Esophagus squamous epithelium (tissue), 5 donors: ENCODE measurements at regions not wholly inside any gene's neighbourhood (a gene's known extent, or its start where the extent isn't known, plus 50 kb on each side); places are given as distances from the start of the nearest gene placed in this dataset.

Source experiments
- DNase-seq: peaks from one replicate; lab custom pipeline; 2025; lab: John Stamatoyannopoulos, UW
- H3K27ac ChIP-seq, 4 donors: fragments of 200-600 bp; sonication (generic); one replicate each; pipeline ENCODE4 v1.5.1; 2016 to 2019; ENCODE audit warnings: mild to moderate bottlenecking in 1 of 4
- H3K27me3 ChIP-seq, 4 donors: fragments of 200-600 bp; sonication (generic); 1 replicate in 3 of 4; 2 replicates in 1 of 4; pipeline versions ENCODE4 v1.5.1 to v1.6.0; 2017 to 2021; ENCODE audit warnings: antibody characterized with exemption in 1 of 4
- H3K36me3 ChIP-seq, 3 donors: fragments of 200-600 bp; sonication (generic); one replicate each; pipeline ENCODE4 v1.5.1; 2016 to 2019
- H3K4me1 ChIP-seq, 3 donors: fragments of 200-600 bp; sonication (generic); one replicate each; pipeline ENCODE4 v1.5.1; 2017 to 2019
- H3K4me3 ChIP-seq, 4 donors: fragments of 200-600 bp; sonication (generic); 1 replicate in 3 of 4; 2 replicates in 1 of 4; pipeline ENCODE4 v1.5.1; 2016 to 2019; ENCODE audit warnings: mild to moderate bottlenecking in 2 of 4, moderate library complexity in 1 of 4
- H3K9me3 ChIP-seq, 3 donors: fragments of 200-600 bp; sonication (generic); one replicate each; pipeline ENCODE4 v1.5.1; 2016 to 2019
- POLR2A ChIP-seq, 4 donors: fragments of 450-650 bp; IDR thresholded peaks; one replicate each; pipeline ENCODE4 v1.6.1; 2017; ENCODE audit warnings: antibody characterized with exemption in 4 of 4, mild to moderate bottlenecking in 4 of 4, moderate library complexity in 3 of 4
- WGBS, 2 donors: methylation state at CpG; one replicate each; pipeline ENCODE4 v1.1.5; 2018; 5-methylcytosine and 5-hydroxymethylcytosine counted together
- intact Hi-C: fragments of 100-400 bp; cut with DNase I; formaldehyde crosslinking; loops from one replicate; pipeline ENCODE4 v1.15.0; 2022
- TF ChIP-seq, protein P1 (sequence below), 6 experiments: fragments of 450-650 bp in 4 of 6; fragments of 200-600 bp in 2 of 6; sonication (generic) in 2 of 6; IDR thresholded peaks; one replicate each; pipeline ENCODE4 v1.5.1; 2016 to 2019; ENCODE audit warnings: antibody characterized with exemption in 6 of 6, mild to moderate bottlenecking in 4 of 6, moderate library complexity in 4 of 6
- donor health status: DM: yes; HTN: yes; CAD: no.

DNA sequence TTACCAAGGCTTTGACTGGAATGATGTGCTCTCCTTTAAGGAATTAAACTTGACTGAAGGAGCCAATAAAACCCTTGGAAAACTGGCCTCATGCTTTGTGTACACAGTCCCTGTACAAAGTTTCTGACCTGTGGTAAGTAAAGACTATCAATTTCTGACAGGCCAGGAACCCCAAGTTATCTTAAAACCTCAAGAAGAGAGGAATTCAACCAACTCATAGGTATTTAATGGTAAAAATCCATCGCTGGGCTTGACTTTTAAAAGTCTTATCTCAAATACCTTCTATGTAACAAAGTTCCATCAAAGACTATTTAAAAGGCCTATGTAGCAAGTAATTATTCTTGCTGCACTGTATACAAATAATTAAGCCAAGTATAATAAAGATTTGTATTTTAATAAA is 103.7 kb upstream of the TENT5D start:
- H3K4me3 ChIP-seq = no peak overlapping the region
- no peaks in the 10 kb centered on the region for H3K36me3 ChIP-seq
- intact Hi-C loops = no loop called here
- no peak for DNase-seq
- no peak overlapping the region for H3K27ac ChIP-seq
- TF ChIP-seq POLR2A (IDR thresholded peaks at IDR 0.05) = no peak
- TF ChIP-seq, protein P1, sequence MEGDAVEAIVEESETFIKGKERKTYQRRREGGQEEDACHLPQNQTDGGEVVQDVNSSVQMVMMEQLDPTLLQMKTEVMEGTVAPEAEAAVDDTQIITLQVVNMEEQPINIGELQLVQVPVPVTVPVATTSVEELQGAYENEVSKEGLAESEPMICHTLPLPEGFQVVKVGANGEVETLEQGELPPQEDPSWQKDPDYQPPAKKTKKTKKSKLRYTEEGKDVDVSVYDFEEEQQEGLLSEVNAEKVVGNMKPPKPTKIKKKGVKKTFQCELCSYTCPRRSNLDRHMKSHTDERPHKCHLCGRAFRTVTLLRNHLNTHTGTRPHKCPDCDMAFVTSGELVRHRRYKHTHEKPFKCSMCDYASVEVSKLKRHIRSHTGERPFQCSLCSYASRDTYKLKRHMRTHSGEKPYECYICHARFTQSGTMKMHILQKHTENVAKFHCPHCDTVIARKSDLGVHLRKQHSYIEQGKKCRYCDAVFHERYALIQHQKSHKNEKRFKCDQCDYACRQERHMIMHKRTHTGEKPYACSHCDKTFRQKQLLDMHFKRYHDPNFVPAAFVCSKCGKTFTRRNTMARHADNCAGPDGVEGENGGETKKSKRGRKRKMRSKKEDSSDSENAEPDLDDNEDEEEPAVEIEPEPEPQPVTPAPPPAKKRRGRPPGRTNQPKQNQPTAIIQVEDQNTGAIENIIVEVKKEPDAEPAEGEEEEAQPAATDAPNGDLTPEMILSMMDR (IDR thresholded peaks at IDR 0.05) = no peak
- WGBS, 2 donors = 50 to 70% methylated on average over 1 of the region's 1 CpG
- H3K27me3 ChIP-seq = no peaks in the 10 kb centered on the region
- H3K4me1 ChIP-seq = no peaks in the 10 kb centered on the region
- H3K9me3 ChIP-seq = no peaks in the 10 kb centered on the region

DNA sequence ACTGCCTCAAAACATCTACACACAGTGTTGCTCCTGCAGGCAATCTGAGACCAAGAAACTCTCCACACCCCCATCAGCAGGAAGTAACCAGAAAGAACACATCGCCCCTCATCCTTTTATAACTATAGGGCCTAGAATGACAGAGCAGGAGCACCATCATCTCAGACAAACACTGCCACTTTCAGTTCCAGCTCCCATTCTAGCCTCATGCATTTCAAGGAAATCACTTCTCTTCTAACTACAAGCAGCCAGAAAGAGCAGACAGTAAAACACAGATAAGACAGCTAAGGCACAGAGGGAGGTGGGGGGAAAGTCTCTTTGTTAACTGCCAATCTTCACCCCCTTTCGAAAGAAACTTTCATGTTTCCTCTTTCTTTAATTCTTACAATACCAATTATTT is 102.6 kb upstream of the TENT5D start:
- Histone ChIP-seq H3K4me3 (no peak overlapping the region), H3K36me3 (no peaks in the 10 kb centered on the region), H3K27ac (no peak overlapping the region), H3K27me3 (no peaks in the 10 kb centered on the region), H3K4me1 (no peaks in the 10 kb centered on the region), H3K9me3 (no peaks in the 10 kb centered on the region)
- no peak for DNase-seq
- WGBS, 2 donors = 85 to 100% methylated on average over 1 to 2 of the region's 2 CpGs
- intact Hi-C loops = no loop called here
- TF ChIP-seq, protein P1 (IDR thresholded peaks at IDR 0.05) = no peak
- no peak for TF ChIP-seq POLR2A (IDR thresholded peaks at IDR 0.05)

DNA sequence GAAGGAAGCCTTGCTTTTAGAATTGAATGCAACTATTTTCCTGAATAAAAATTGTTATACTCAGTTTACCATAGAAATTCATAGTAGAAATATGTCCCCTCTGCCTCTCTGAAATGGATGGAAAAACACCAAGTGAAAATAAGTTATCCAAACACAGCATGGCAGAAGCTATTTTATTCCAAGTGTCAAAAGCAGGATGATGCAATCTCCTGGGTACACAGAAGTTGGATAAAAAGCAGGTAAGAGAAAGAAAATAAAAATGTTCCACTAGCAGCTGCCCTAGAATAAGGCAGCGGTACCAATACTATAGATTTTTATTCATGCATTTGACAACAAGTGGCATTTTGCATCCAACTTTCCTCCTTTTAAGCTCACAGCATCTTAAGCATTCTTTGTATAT is 89.0 kb upstream of the TENT5D start:
- H3K27ac ChIP-seq = no peak overlapping the region
- intact Hi-C loops = no loop called here
- no peak overlapping the region for H3K4me3 ChIP-seq
- H3K36me3 ChIP-seq = no peaks in the 10 kb centered on the region
- H3K9me3 ChIP-seq = no peaks in the 10 kb centered on the region
- no peaks in the 10 kb centered on the region for H3K27me3 ChIP-seq
- DNase-seq = no peak
- no peaks in the 10 kb centered on the region for H3K4me1 ChIP-seq
- WGBS, 2 donors = 70 to 71% methylated on average over 1 of the region's 1 CpG
- TF ChIP-seq POLR2A (IDR thresholded peaks at IDR 0.05) = no peak
- TF ChIP-seq, protein P1 (IDR thresholded peaks at IDR 0.05) = no peak

DNA sequence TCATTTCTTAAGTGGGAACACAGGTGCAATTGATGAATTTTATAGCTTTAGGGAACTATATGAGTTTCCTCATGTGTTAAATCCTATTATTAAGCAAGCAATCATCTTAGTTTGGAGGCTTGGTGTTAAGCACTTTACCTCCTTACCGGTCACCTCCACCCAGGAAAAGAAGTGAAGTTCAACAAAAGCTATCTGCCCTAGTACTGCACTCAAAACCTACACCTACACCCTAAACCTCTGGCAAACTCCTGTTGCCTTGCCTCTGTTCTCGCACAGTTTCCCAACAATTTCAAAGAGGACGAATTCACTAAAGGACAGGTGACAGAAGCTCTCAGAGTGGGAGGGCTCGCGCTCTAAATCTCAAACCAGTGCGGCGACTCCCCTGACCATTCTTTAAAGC is 85.7 kb upstream of the TENT5D start:
- no peak for TF ChIP-seq POLR2A (IDR thresholded peaks at IDR 0.05)
- TF ChIP-seq, protein P1 (IDR thresholded peaks at IDR 0.05) = no peak
- Histone ChIP-seq H3K27me3 (no peaks in the 10 kb centered on the region), H3K36me3 (no peaks in the 10 kb centered on the region), H3K27ac (no peak overlapping the region), H3K4me1 (no peaks in the 10 kb centered on the region), H3K4me3 (peak overlapping the region; percentile 28 to 47 (median 34)), H3K9me3 (no peaks in the 10 kb centered on the region)
- intact Hi-C loops = no loop called here
- WGBS, 2 donors = 20 to 54% methylated on average over 3 to 7 of the region's 7 CpGs
- DNase-seq = no peak

DNA sequence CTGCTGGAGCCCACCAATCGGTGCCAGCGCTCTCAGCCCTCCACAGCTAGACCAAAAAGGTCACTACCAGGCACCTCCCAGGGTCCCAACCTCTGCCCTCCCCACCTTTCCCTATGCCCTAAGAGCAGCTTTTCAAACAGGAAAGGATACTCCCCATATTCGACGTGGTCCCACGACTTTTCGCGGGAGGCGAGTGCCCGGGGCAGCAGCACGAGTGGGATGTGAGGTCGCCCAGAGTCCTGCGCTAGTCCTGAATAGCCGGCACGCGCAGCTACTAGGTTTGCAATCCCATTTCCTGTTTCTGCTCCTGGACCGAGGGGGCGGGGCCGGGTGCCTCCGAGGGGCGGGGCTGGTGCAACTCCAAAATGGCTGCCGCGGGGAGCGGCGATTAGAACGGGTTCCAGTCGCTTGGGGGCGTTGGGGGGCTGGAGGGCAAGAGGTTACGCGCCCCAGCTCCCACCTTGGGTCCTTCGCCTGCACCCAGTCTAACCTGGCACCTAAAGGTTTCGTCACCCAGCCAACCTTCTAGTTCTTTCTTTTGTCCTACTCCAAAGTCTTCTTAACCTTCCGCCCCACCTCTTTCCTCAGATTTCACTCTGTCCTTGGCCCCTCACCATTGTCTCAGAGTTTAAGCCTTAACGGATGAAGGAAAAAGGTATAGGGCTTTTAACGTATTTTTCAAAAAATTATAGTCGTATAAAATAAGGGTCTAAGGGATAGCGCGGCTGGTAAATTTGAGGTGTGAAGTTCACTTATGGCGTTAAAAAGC is 85.0 kb upstream of the TENT5D start:
- Histone ChIP-seq H3K4me3 (peak overlapping the region; percentile 28 to 47 (median 34)), H3K4me1 (no peaks in the 10 kb centered on the region), H3K27ac (no peak overlapping the region), H3K27me3 (no peaks in the 10 kb centered on the region), H3K36me3 (no peaks in the 10 kb centered on the region), H3K9me3 (no peaks in the 10 kb centered on the region)
- DNase-seq = no peak
- TF ChIP-seq POLR2A (IDR thresholded peaks at IDR 0.05) = no peak
- TF ChIP-seq, protein P1 (IDR thresholded peaks at IDR 0.05) = no peak
- WGBS, 2 donors = 64 to 79% methylated on average over 7 to 20 of the region's 38 CpGs
- intact Hi-C loops = no loop called here
